Lower lobe of right lung (tissue), 2 donors: ENCODE measurements at regions not wholly inside any gene's neighbourhood (a gene's known extent, or its start where the extent isn't known, plus 50 kb on each side); places are given as distances from the start of the nearest gene placed in this dataset.
"Not testable (repeated sequence)": the region's sequence is repeated elsewhere in the genome, so short reads cannot be mapped to it uniquely, and the experiment has no call there.

Experiments used
- ATAC-seq, 2 donors: fragments of 200-7000 bp; cut with Tn5 transposase; one replicate each; pipeline ENCODE4 v1.9.1; 2020 to 2022; ENCODE audit warnings: mild to moderate bottlenecking in 2 of 2, moderate library complexity in 2 of 2
- DNase-seq: peaks from one replicate; pipeline ENCODE4 v3.0.0-alpha.2; 2020
- H3K27ac ChIP-seq: fragments of 200-600 bp; one replicate; pipeline ENCODE4 v1.8.0; 2022
- H3K27me3 ChIP-seq: fragments of 200-600 bp; one replicate; pipeline ENCODE4 v1.8.0; 2022; ENCODE audit warnings: low read depth
- H3K36me3 ChIP-seq: fragments of 200-600 bp; one replicate; pipeline ENCODE4 v1.8.0; 2022; ENCODE audit warnings: mild to moderate bottlenecking
- H3K4me1 ChIP-seq: fragments of 200-600 bp; one replicate; pipeline ENCODE4 v1.8.0; 2022
- H3K4me3 ChIP-seq: fragments of 200-600 bp; one replicate; pipeline ENCODE4 v1.8.0; 2022; ENCODE audit warnings: mild to moderate bottlenecking
- H3K9me3 ChIP-seq: fragments of 200-600 bp; one replicate; pipeline ENCODE4 v1.8.0; 2022
- CTCF ChIP-seq: fragments of 200-600 bp; IDR thresholded peaks from one replicate; pipeline ENCODE4 v1.8.0; 2022; ENCODE audit warnings: antibody characterized with exemption, mild to moderate bottlenecking
- intact Hi-C: fragments of 100-400 bp; cut with DNase I; formaldehyde crosslinking; loops from one replicate; pipeline ENCODE4 v1.11.0; 2022
- donor health status: DM: no; HTN: yes; CAD: no; lungs with severe emphysema.

- no peak for TF ChIP-seq CTCF
- H3K4me1 ChIP-seq: no peaks in the 10 kb centered on the region
- no peak overlapping the region for H3K4me3 ChIP-seq
- no peak overlapping the region for H3K27ac ChIP-seq
- H3K9me3 ChIP-seq: no peaks in the 10 kb centered on the region
- H3K36me3 ChIP-seq: no peaks in the 10 kb centered on the region
- no peaks in the 10 kb centered on the region for H3K27me3 ChIP-seq
- no peak for DNase-seq
- ATAC-seq: no peak
- intact Hi-C loops: no loop called here
Observed at GRCh38 chr2:184370954-184371353, 227.4 kb upstream of the ZNF804A start.

- intact Hi-C loops: no loop called here
- no peaks in the 10 kb centered on the region for H3K9me3 ChIP-seq
- H3K27me3 ChIP-seq: no peaks in the 10 kb centered on the region
- no peaks in the 10 kb centered on the region for H3K4me1 ChIP-seq
- ATAC-seq (no peak), DNase-seq (no peak)
- no peak overlapping the region for H3K4me3 ChIP-seq
- H3K36me3 ChIP-seq: no peaks in the 10 kb centered on the region
- no peak for TF ChIP-seq CTCF
- H3K27ac ChIP-seq: no peak overlapping the region
Observed at GRCh38 chr2:184371641-184372040, 226.7 kb upstream of the ZNF804A start.

GRCh38 chr2:184372484-184372883 is 225.8 kb upstream of the ZNF804A start:
- Histone ChIP-seq H3K36me3 (no peaks in the 10 kb centered on the region), H3K4me3 (no peak overlapping the region), H3K9me3 (no peaks in the 10 kb centered on the region), H3K4me1 (no peaks in the 10 kb centered on the region), H3K27ac (no peak overlapping the region), H3K27me3 (no peaks in the 10 kb centered on the region)
- no peak for ATAC-seq
- TF ChIP-seq CTCF: no peak
- intact Hi-C loops: no loop called here
- no peak for DNase-seq

GRCh38 chr2:184394642-184395041 is 203.7 kb upstream of the ZNF804A start:
- H3K27me3 ChIP-seq: no peaks in the 10 kb centered on the region
- intact Hi-C loops: no loop called here
- DNase-seq (no peak), ATAC-seq (no peak)
- H3K9me3 ChIP-seq: no peaks in the 10 kb centered on the region
- H3K4me3 ChIP-seq: no peak overlapping the region
- no peak for TF ChIP-seq CTCF
- H3K4me1 ChIP-seq: no peaks in the 10 kb centered on the region
- H3K27ac ChIP-seq: no peak overlapping the region
- no peaks in the 10 kb centered on the region for H3K36me3 ChIP-seq

GRCh38 chr2:184402381-184402780 is 195.9 kb upstream of the ZNF804A start:
- H3K4me3 ChIP-seq: no peak overlapping the region
- intact Hi-C loops: no loop called here
- no peaks in the 10 kb centered on the region for H3K36me3 ChIP-seq
- H3K27me3 ChIP-seq: no peaks in the 10 kb centered on the region
- no peak for DNase-seq
- ATAC-seq: no peak
- TF ChIP-seq CTCF: no peak
- H3K9me3 ChIP-seq: no peaks in the 10 kb centered on the region
- no peaks in the 10 kb centered on the region for H3K4me1 ChIP-seq
- H3K27ac ChIP-seq: no peak overlapping the region

- intact Hi-C loops, H3K27me3 ChIP-seq, H3K9me3 ChIP-seq, ATAC-seq, H3K27ac ChIP-seq, H3K4me1 ChIP-seq, DNase-seq, H3K4me3 ChIP-seq, H3K36me3 ChIP-seq: not testable (repeated sequence)
Observed at GRCh38 chr2:184407041-184407630, 191.2 kb upstream of the ZNF804A start.
